GM13977 (cell line): ENCODE measurements at regions not wholly inside any gene's neighbourhood (a gene's known extent, or its start where the extent isn't known, plus 50 kb on each side); places are given as distances from the start of the nearest gene placed in this dataset.

Source experiments
- DNase-seq: peaks from one replicate; pipeline ENCODE4 v3.0.0; 2012; ENCODE audit warnings: low spot score
- CTCF ChIP-seq: IDR thresholded peaks from 2 replicates; pipeline ENCODE4 v1.5.1; 2012; ENCODE audit warnings: mild to moderate bottlenecking, control low read depth; ENCODE audit not compliant: insufficient read depth; ENCODE audit errors: extremely low read depth, missing control alignments
- in situ Hi-C: fragments of 300-500 bp; cut with MboI; formaldehyde crosslinking; loops from one replicate; pipeline ENCODE4 v1.12.0; 2022; ENCODE audit warnings: low sequenced_read_pairs, low pct_unique_long_range_greater_than_20kb, mixed read lengths, inconsistent platforms; ENCODE audit not compliant: unreplicated experiment

- TF ChIP-seq CTCF: no peak
- in situ Hi-C loops: no loop called here
- DNase-seq: no peak
Measured at GRCh38 chr11:131163613-131164012, 206.8 kb upstream of the NTM start.

- in situ Hi-C loops: no loop called here
- TF ChIP-seq CTCF: no peak
- DNase-seq: no peak
Measured at GRCh38 chr11:131165036-131165435, 205.4 kb upstream of the NTM start.

GRCh38 chr11:131168839-131169713, 201.3 kb upstream of the NTM start:
- TF ChIP-seq CTCF: no peak

GRCh38 chr11:131172011-131172410, 198.4 kb upstream of the NTM start:
- no peak for DNase-seq
- in situ Hi-C loops: no loop called here
- TF ChIP-seq CTCF: no peak

More at GRCh38 chr11:131168839-131169713, 201.3 kb upstream of the NTM start:
- in situ Hi-C loops: no loop called here
- no peak for DNase-seq

GRCh38 chr11:131178020-131178419, 192.4 kb upstream of the NTM start:
- no peak for DNase-seq
- in situ Hi-C loops: no loop called here
- no peak for TF ChIP-seq CTCF

GRCh38 chr11:131178596-131178995, 191.8 kb upstream of the NTM start:
- DNase-seq: no peak
- no peak for TF ChIP-seq CTCF
- in situ Hi-C loops: no loop called here
